HG03378 (cell line): ENCODE measurements at regions not wholly inside any gene's neighbourhood (a gene's known extent, or its start where the extent isn't known, plus 50 kb on each side); places are given as distances from the start of the nearest gene placed in this dataset.

Experiments used
- ATAC-seq: cut with Tn5 transposase; IDR thresholded peaks from one replicate; pipeline ENCODE4 v1.9.1; 2021; ENCODE audit warnings: mild to moderate bottlenecking, moderate library complexity; ENCODE audit not compliant: unreplicated experiment

DNA sequence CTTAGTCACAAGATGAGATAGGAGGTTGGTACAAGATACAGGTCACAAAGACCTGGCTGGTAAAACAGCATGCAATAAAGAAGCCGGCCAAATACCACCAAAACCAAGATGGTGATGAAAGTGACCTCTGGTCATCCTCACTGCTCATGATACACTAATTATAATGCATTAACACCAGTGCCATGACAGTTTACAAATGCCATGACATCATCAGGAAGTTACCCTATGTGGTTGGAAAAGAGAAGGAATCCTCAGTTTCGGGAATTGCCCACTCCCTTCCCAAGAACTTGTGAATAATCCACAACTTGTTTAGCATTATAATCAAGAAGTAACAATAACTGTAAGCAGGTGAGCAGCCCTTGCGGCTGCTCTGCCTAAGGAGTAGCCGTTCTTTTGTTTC is 408.5 kb upstream of the RAG2 start:
- ATAC-seq = no peak

DNA sequence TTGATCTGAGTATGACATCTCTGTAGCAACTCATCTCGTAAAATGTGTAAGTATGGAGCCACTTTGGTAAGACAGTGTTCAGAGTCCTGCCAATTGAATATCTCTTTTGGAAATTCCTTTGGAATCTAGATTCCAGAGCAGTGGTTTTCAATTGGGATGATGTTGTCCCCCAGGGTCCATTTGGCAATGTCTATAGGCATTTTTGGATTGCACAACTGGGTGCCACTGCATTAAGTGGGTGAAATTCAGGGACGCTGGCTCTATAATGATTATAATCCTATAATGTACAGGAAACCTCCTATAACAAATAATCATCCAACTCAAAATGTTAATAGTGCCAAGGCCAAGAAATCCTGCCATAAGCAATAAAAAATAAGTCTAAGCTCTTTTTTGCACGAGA is 404.8 kb upstream of the RAG2 start:
- ATAC-seq = no peak

DNA sequence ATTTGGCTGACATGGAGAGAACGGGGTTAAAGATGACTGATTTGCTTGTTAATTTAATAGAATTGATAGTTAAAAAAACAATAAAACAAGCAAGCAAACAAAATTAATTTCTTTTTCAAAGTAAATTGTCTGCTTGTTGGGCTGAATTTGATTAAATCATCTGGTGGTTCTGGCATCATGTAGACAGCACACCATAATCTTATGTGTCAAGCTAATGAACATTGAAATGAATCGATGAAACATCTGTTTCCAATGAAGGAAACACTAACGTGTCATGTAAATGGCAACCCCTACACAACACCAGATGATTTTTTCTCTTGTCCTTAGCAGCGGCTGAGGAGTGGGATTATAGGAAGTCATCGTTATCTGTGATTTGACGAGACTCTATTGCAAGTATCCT is 399.6 kb upstream of the RAG2 start:
- ATAC-seq = no peak

DNA sequence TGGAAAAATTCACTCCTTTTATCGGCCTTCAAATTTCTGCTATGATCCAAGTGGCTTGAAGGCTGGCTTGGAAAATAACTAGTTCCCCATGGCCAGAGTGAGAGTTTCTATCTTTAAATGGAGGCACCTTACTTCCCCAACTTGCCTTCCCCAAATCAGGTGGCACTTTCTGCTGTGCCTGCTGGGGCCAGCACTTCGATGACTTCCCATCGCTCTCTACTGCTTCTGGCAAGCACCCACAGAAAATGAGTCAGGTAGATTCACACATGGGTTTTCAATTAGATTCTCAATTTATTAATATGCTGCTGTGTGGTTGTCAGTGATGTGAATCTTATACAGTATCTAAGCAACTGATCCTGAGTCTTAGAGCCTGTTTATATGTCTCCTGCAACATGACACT is 398.8 kb upstream of the RAG2 start:
- ATAC-seq = no peak

DNA sequence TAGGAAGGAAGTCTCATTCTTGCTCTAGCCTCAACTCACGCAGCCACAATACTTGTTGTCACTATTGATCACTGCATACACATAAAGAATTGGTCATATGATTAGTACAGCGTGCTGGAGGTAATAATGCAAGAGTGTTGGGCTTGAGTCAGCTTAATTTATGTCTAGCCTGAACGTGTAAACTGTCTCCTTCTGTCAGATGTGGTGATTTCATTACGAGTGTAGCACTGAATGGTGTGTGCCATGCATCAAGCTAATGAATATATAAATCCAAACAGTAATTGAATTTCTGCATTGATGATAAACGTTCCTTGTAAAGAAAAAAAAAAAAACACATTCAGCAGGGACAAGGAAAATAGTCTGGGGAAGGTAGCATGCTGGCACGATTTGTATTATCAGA is 396.2 kb upstream of the RAG2 start:
- no peak for ATAC-seq

DNA sequence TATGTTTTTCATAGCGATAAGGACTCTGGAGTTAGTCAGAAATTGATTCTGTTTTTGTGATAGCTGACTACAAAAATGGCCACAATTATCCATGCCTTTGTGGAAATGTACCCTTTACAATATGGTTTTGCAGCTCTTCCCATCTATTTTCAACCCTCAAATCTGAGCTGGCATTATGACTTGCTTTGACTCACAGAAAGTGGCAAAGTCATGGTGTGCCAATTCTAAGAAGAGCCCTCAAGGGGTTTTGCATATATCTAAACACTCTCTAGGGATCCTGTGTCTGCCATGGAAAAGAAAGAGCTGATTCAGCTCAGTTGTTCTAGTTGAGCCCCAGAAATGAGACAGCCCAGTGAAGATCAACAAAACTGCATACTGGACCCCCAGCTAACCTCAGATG is 390.5 kb upstream of the RAG2 start:
- no peak for ATAC-seq

DNA sequence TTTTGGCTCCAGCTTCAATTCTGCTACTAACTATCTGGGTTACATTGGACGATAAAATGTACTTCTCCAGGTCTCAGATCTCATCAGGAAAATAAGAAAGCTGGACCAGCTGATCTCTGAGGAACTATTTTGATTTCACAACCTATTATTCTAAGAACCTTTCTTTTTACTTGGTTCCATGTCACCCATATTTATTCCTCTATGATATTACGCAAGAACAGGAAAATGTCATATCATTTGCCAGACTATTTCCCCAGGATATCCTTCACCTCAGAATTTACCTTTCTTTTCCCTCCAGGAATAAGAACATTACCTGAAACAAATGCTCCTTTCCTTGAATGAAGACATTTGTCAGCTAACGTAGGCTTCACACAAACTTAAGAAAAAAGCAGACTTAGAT is 387.5 kb upstream of the RAG2 start:
- ATAC-seq = no peak

DNA sequence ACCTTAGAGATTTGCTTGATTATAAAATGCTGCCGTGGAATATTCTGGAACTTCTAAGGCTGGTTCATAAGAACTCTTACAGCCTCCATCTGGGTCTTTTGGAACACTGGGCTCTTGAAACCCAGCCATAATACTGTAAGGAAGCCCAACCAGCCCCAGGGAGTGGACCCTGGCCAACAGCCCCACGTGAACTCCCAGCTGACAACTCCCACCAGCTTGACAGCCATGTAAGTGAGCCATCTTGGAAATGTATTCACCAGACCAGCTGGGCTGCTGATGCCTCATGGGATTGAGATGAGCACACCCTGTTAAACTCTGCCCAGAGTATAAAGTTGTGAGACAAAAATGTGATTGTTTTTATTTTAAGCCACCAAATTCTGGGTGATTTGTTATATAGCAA is 378.7 kb upstream of the RAG2 start:
- no peak for ATAC-seq

DNA sequence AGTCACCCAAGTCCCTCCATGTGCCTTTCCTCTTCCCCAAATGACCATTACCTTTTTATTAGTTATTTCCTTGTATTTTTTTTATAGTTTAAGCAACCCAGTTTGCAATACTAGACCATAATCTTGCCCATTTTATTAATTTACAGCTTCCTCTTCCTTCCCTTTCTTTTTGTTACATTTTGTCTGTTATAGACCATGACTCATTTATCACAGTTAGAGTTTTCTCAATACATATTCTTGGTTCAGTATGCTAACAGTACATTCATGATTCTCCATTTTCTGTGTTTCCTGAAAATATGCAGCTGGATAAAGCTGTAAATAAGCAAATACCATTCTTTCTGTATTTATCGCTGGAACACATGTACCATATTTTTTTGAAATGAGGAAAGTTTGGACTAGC is 376.7 kb upstream of the RAG2 start:
- ATAC-seq = no peak

DNA sequence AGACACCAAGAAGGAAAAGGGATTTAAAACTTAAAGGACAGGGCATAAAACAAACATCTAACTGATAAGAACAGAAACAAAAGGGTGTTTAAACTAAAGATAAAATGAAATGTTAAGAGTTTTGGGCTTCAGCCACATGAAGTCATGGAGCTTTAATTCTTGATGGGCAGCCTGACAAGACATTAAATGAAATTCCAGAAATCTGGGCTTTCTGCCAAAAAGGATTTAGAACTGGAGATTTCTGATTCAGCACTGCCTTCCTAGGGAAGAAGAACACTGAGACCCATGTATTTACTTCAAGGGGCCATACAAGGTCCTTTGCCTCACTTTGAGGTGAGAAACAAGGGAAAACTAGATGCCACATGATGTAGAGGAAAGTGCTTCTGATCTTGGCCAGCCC is 355.9 kb upstream of the RAG2 start:
- ATAC-seq = no peak

DNA sequence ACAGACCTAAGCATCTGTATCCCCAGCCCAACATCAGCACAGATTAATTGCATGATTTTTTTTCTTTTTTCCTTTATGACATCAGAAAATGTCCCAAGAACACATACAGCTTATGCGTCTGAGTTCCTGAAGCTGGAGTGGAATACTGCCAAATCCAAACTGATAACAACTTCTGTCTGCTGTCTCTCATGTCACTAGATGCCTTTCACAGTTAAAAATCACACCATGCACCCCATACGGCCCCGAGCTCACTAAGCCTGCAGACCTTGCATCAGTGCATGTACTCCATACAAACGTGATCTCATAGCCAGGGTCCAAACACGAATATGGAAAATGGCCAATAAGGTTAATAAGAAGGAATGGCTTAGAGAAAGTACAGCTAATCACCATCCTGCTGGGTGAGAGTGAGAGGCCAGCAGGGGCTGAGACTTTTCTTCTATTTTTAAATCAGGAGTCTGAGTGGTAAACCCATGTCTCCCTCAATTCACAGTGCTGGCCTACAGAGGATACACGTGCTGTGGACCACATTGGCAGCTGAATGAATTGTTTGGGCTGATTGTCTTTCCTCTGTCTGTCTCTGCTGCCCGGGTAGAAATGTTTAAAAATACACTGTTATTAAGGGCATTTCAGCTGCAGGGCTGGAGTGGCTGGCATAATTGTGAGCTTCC is 350.6 kb upstream of the RAG2 start:
- ATAC-seq = no peak

DNA sequence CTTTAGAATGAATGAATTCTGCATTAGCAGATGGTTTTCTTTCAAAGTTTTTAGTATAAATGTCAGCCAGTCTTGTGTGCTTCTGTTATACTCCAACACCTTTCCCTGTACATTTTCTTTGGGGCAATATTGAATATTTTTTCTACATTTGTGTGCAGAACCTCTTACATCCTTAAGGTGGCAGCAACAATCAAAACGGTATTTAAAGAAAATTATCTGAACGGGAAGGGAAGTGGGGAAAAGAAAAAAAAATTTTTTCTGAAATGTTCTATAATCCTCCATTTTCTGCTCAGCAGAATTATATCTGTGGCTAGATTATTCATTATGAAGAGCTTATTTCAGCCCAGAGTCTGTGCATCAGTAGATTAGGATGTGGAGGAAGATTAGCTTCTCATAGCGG is 347.3 kb upstream of the RAG2 start:
- ATAC-seq = no peak

DNA sequence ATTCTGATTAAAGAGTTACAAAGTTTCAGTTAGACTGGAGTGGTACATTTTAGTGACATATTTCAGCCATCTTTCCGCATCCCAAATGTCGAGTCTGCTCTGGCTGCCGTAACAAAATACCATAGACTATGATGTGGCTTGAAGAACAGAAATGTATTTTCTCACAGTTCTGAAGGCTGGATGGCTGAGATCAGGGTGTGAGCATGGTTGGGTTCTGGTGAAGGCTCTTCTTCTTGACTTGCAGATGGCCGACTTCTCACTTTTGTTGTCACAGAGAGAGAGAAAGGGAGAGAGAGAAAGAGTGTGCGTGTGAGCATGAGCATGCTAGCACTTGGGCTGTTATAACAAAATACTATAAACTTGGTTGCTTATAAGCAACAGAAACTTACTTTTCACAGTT is 335.4 kb upstream of the RAG2 start:
- ATAC-seq = no peak

DNA sequence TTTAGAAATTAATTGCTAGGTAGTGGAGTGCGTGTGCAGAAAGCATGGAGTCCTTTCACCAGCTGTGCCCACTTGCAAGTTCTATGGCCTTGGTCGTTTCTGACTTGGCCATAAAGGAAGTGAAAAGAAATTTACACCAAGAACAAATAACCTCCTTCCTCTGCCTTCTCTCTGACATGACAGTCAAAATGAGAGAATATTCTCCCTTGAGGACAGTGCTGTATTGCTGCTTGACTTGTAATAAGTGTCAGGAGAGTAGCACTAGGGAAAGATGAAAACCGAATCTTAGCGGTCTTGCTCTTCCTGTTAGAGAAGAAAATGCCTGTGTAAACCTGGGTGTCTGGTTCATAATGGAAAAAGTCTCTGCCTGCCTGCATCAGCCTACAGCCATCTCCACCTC is 333.1 kb upstream of the RAG2 start:
- no peak for ATAC-seq

DNA sequence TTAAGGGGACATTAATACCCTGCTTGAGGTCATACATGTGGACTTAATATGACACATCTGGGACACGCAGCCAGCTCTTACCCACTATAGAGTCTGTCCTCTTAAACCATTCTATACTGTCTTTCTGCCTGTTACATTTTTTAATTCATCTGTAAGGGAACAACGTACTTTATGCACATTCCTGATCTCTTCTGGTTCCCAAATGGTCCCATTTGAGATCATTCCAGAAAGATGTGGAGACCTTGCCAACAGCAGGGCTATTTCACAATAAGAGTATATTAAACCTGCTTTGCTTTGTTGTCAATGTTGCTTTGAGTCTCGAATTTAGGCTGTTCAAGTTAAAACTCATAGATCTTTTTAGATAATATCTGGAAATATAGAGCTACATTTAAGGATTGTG is 332.2 kb upstream of the RAG2 start:
- no peak for ATAC-seq

DNA sequence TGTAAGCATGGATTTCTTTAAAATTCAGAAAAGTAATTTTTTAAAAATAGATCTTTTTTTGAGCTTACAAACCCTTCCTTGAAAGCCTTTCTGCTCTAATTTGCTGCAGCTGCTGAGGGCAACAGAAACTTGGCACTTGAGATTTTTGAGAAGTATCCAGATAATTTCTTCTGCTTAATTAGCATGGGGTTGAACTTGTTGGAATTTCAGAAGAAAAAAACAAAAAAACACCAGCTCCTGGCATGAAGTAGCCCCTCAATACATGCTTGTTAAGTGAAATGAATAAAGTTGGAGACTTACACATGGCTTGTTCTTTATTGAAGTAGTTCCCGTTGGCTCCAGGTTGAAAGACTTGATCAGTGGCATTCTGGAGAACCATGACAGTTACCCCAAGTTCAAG is 331.4 kb upstream of the RAG2 start:
- ATAC-seq = no peak

DNA sequence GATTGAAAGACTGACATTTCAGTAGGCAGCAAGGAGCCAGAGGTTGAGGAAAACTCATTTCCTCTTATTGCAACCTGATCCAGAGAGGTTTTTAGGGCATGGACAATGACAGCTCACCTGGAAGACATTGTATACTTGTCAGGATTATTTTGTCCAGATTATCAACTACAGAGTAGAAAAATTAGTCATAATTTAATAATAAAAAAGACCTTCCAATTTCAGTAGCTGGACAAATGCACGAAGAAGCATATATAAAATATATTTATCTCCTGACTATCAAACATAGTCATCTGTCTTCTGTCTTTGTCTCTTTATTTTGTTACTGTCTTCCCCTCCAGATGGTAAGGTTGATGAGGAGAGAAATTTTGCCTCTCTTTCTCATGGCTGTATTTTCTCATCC is 330.6 kb upstream of the RAG2 start:
- ATAC-seq = no peak

DNA sequence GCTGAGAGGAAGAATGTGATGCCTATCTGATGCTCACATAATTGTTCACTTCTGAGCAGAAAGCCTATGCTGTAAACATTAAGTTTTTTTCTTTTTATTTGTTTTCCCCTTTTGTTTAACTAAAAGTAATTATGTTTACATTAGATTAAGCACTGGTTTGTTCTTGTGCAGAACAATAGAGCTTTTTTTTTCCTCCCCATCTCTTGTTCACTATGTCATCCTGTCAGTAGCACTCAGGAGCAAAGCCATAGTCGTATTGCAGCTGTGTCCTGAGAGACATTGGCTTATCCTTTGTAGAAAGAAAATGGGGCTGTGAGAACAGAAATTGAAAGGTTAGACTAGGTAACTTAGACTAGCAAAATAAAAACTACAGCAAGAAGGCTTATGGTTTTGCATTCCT is 301.8 kb upstream of the RAG2 start:
- ATAC-seq = no peak

DNA sequence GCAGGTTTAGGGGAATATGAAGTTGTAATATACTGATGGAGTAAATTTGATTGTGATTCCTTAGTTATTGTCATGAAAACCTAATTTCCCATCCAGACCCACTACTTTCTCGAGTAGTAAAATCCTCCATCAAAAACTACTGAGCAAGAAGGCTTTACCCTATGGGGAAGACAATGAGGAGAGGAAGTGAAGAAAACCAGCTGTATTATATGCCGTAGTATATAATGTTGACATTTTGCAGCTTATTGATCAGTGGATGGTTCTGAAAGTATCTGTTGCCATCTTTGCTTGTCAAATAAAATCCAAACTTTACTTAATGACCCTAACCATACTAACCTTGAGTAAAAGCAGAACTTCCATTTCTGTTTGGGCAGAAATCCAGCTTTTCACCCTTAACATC is 292.8 kb upstream of the RAG2 start:
- ATAC-seq = no peak

DNA sequence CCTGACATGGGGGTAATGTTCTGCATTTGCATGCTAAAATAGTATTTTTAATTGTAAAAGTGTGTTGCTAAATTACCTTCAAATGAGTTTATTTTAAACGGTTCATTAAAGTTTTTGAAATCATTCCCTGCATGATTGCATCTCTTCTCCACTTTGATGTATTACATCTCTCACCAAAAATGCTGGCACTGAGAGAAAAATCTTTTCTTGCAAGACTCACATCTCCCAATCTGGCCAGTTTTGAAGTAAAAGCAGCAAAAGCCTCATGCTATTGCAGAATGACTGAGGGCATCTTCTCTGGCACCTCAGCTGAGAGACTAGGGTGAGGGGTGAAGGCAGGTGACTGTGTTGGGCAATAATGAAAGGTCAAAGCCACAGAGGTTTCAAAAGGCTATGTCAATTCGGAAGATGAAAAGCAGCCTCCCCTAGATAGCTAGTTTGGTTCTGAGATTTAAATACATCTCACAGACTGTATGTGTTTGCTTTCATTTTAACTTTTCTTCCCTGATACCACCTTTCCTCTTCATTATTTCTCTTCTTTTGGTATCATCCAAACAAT is 292.2 kb upstream of the RAG2 start:
- ATAC-seq = no peak

DNA sequence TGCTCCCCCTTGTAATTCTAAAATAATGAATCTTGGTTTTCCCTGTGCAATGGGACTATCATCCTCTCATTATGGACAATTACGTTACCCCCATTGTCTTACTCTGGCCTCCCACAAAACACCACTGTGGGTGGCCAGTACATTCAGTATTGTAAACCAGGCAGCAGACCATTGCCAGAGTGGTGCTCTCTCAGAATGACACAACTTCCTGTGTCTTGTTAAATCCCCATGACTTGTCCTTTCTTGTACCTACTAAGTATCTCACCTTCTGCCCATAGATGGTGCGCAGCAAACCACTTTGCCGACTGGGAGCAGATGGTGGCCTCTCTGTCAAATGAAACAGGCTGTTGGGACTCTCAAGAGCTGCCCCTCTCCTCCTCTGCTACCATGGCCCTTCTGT is 287.1 kb upstream of the RAG2 start:
- ATAC-seq = no peak

DNA sequence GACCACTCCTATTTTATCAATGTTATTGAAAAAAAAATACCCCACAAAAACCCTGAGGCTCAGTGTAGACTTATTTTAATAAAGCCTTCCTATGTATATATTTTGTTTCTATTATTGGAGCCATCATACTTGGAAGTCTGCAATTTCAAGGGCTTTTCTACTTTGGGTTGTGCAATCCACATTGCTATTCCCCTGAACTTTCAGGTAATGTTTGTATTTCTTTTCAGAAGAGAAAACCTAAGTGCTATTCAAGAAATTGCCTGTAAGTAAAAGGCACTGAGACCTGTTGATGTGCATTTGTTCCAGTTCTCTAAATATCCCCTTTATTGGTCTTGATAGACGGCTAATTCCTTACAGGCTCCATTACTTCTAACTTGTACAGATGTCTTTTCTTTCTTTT is 280.7 kb upstream of the RAG2 start:
- no peak for ATAC-seq

DNA sequence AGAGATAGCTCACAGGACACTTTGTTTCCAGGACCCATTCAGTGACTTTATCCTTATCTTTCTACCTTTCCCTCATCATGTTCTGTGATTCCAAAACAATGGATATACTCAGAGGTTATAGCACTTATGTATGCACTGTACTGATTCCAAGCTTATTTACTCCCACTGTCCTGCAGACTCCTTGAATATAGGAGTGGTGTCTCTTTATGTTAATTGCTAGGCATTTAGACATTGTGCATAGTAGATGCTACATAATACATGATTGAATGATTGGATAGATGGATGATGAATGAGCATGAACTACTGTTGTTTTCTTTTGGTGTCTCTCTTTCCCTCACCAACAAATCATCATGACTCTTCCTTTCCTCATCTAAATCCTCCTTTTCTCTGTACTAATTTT is 279.1 kb upstream of the RAG2 start:
- no peak for ATAC-seq
